ENCODE measurements at regions not wholly inside any gene's neighbourhood (a gene's known extent, or its start where the extent isn't known, plus 50 kb on each side); places are given as distances from the start of the nearest gene placed in this dataset.

GRCh38 chr16:80442779-80443178 lies 98.0 kb upstream of the DYNLRB2 start:
- no peaks in the 10 kb centered on the region for H3K36me3 ChIP-seq (ENCODE audit: insufficient read depth, low read length, poor library complexity, severe bottlenecking)
- H3K4me3 ChIP-seq (ENCODE audit: low read depth, low read length, poor library complexity, severe bottlenecking): no peak overlapping the region
- H3K4me1 ChIP-seq (ENCODE audit: insufficient read depth, low read length, poor library complexity, severe bottlenecking): no peaks in the 10 kb centered on the region
- POLR2A ChIA-PET (ENCODE audit: low non-redundant PET): no interaction called here
- CTCF ChIA-PET: no interaction called here
- no peak for DNase-seq (ENCODE audit: low spot score)
- no peaks in the 10 kb centered on the region for H3K9me3 ChIP-seq (ENCODE audit: low read depth, low read length, poor library complexity, severe bottlenecking)
- no peaks in the 10 kb centered on the region for H3K27me3 ChIP-seq (replicated peaks; ENCODE audit: insufficient read depth, low read depth, low read length, poor library complexity)
- no TSS peak for BruUV-seq (replicated peaks)
- intact Hi-C loops (cut with micrococcal nuclease; ENCODE audit: unreplicated experiment): no loop called here
- H3K27ac ChIP-seq (ENCODE audit: low read depth, low read length, poor library complexity, severe bottlenecking): no peak overlapping the region
- TF ChIP-seq EZH2 (IDR thresholded peaks at IDR 0.05; ENCODE audit: borderline replicate concordance, low read depth, low read length, poor library complexity, severe bottlenecking) (no peak), CTCF (conservative IDR thresholded peaks at IDR 0.05; ENCODE audit: low read depth, low read length) (no peak)

GRCh38 chr16:80441935-80442334 lies 98.9 kb upstream of the DYNLRB2 start:
- intact Hi-C loops (cut with micrococcal nuclease; ENCODE audit: unreplicated experiment): no loop called here
- CTCF ChIA-PET: no interaction called here

GRCh38 chr16:80440667-80441066 lies 100.1 kb upstream of the DYNLRB2 start:
- DNase-seq (ENCODE audit: low spot score): no peak
- no peak overlapping the region for H3K4me3 ChIP-seq (ENCODE audit: low read depth, low read length, poor library complexity, severe bottlenecking)
- no peaks in the 10 kb centered on the region for H3K36me3 ChIP-seq (ENCODE audit: insufficient read depth, low read length, poor library complexity, severe bottlenecking)
- no TSS peak for BruUV-seq (replicated peaks)
- ChIA-PET CTCF (no interaction called here), POLR2A (ENCODE audit: low non-redundant PET) (no interaction called here)
- H3K9me3 ChIP-seq (ENCODE audit: low read depth, low read length, poor library complexity, severe bottlenecking): no peaks in the 10 kb centered on the region
- H3K4me1 ChIP-seq (ENCODE audit: insufficient read depth, low read length, poor library complexity, severe bottlenecking): no peaks in the 10 kb centered on the region
- TF ChIP-seq CTCF (conservative IDR thresholded peaks at IDR 0.05; ENCODE audit: low read depth, low read length) (no peak), EZH2 (IDR thresholded peaks at IDR 0.05; ENCODE audit: borderline replicate concordance, low read depth, low read length, poor library complexity, severe bottlenecking) (no peak)
- no peaks in the 10 kb centered on the region for H3K27me3 ChIP-seq (replicated peaks; ENCODE audit: insufficient read depth, low read depth, low read length, poor library complexity)
- H3K27ac ChIP-seq (ENCODE audit: low read depth, low read length, poor library complexity, severe bottlenecking): no peak overlapping the region
- intact Hi-C loops (cut with micrococcal nuclease; ENCODE audit: unreplicated experiment): no loop called here

More at GRCh38 chr16:80441935-80442334, 98.9 kb upstream of the DYNLRB2 start:
- Histone ChIP-seq H3K9me3 (ENCODE audit: low read depth, low read length, poor library complexity, severe bottlenecking) (no peaks in the 10 kb centered on the region), H3K27me3 (replicated peaks; ENCODE audit: insufficient read depth, low read depth, low read length, poor library complexity) (no peaks in the 10 kb centered on the region), H3K4me3 (ENCODE audit: low read depth, low read length, poor library complexity, severe bottlenecking) (no peak overlapping the region), H3K36me3 (ENCODE audit: insufficient read depth, low read length, poor library complexity, severe bottlenecking) (no peaks in the 10 kb centered on the region), H3K27ac (ENCODE audit: low read depth, low read length, poor library complexity, severe bottlenecking) (no peak overlapping the region), H3K4me1 (ENCODE audit: insufficient read depth, low read length, poor library complexity, severe bottlenecking) (no peaks in the 10 kb centered on the region)
- POLR2A ChIA-PET (ENCODE audit: low non-redundant PET): no interaction called here
- no peak for TF ChIP-seq EZH2 (IDR thresholded peaks at IDR 0.05; ENCODE audit: borderline replicate concordance, low read depth, low read length, poor library complexity, severe bottlenecking)
- no peak for TF ChIP-seq CTCF (conservative IDR thresholded peaks at IDR 0.05; ENCODE audit: low read depth, low read length)
- no peak for DNase-seq (ENCODE audit: low spot score)
- BruUV-seq (replicated peaks): no TSS peak
